ENCODE measurements at regions not wholly inside any gene's neighbourhood (a gene's known extent, or its start where the extent isn't known, plus 50 kb on each side); places are given as distances from the start of the nearest gene placed in this dataset.
"Not testable (repeated sequence)": the region's sequence is repeated elsewhere in the genome, so short reads cannot be mapped to it uniquely, and the experiment has no call there.

DNA sequence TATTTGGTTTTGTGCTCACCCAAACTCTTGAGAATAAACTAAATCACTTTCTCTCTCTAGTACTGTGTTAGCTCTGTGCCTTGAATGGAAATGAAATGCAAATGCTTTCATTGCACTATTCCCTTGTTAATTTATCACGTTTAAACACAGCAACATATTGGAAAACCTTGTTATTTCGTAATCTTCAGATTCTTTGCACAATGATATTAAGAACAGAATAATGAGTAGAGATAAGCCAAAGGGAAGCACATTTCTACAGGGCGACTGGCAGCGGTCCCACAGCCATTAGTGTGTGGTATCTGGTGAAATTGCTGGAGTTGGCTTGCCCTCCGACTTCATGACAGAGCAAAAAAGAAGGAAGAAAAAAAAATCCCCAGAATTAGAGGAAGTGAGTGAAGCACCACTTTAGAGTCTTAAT lies 166.1 kb upstream of the E2F7 start:
- peak overlapping the region; percentile 82 for H3K9ac ChIP-seq (ENCODE audit: low read length)
- no peaks in the 10 kb centered on the region for H3K36me3 ChIP-seq (ENCODE audit: control insufficient read depth, insufficient read depth, low read length, severe bottlenecking)
- no peaks in the 10 kb centered on the region for H3K27me3 ChIP-seq (replicated peaks; ENCODE audit: control insufficient read depth, insufficient read depth, low read length)
- no peaks in the 10 kb centered on the region for H3K9me3 ChIP-seq (ENCODE audit: control insufficient read depth, low read length)
- peaks cover 40% of the 10 kb centered on the region for H3K4me1 ChIP-seq (ENCODE audit: control insufficient read depth, insufficient read depth, low read length)
- peak; percentile 73 for DNase-seq (ENCODE audit: low read depth)
- peak overlapping the region; percentile 74 for H3K4me3 ChIP-seq (ENCODE audit: low read length)

DNA sequence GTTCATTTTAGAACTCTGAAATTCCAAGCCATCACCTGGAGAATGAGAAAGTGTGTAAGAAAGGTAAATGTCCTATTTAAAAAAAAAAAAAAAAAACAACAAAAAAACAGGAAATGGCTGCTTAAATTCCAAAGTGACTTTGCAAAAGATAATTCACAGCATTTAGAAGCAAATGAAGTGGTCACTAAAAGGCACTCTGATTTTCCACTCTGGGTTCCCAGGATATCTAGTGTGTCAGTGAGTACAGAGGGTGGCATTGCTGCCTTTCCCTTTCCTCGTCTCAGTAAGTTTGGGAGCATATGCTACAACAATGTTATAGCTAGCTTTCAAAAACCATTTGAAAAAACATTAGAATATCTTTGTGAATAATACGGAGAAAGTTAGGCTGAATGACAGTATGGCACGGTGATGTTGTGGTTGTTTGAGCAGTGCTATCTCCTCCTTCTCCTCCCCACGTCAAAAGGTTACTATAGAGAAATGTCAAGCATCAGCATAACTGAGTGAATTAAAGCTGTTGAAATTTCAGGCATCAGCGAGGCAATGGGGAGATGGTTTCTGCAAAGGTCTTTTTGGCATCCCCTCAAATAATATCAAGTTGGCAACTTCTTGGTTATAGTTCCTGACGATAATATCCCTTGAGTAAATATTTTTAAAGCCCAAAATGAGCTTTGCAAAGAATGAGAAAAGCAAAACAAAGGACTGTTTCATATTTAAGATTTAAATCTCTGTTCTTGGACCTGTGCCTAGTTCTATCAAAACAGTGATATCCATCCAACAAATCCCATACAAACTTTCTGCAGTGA lies 164.5 kb upstream of the E2F7 start:
- H3K27me3 ChIP-seq (replicated peaks; ENCODE audit: control insufficient read depth, insufficient read depth, low read length) = no peaks in the 10 kb centered on the region
- H3K9me3 ChIP-seq (ENCODE audit: control insufficient read depth, low read length) = no peaks in the 10 kb centered on the region
- H3K9ac ChIP-seq (ENCODE audit: low read length) = peak overlapping the region; percentile 28
- H3K36me3 ChIP-seq (ENCODE audit: control insufficient read depth, insufficient read depth, low read length, severe bottlenecking) = no peaks in the 10 kb centered on the region
- H3K4me3 ChIP-seq (ENCODE audit: low read length) = peak overlapping the region; percentile 51
- DNase-seq (ENCODE audit: low read depth) = peak; percentile 86
- peaks cover 33% of the 10 kb centered on the region for H3K4me1 ChIP-seq (ENCODE audit: control insufficient read depth, insufficient read depth, low read length)

DNA sequence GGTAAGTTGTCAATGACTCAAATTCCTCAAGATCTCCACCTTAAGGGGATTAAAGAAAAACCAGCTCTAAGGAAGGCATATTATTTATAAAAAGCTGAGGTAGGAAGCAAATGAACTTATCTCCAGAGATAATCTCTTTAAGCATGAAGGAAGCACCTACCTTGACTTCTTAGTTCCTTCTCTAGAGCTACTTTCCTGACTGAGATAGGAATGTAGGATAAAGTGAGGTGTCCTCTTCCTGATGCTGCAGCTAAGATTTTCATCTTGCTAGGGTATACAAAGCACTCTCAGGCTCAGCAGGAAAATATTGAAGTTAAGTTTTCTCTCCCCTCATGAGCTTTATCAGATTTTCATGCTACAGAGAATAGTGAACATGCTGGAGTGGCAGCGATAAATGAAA lies 163.0 kb upstream of the E2F7 start:
- no peaks in the 10 kb centered on the region for H3K9me3 ChIP-seq (ENCODE audit: control insufficient read depth, low read length)
- H3K4me1 ChIP-seq (ENCODE audit: control insufficient read depth, insufficient read depth, low read length) = peaks cover 33% of the 10 kb centered on the region
- H3K36me3 ChIP-seq (ENCODE audit: control insufficient read depth, insufficient read depth, low read length, severe bottlenecking) = no peaks in the 10 kb centered on the region
- H3K4me3 ChIP-seq (ENCODE audit: low read length) = no peak overlapping the region
- no peak overlapping the region for H3K9ac ChIP-seq (ENCODE audit: low read length)
- DNase-seq (ENCODE audit: low read depth) = no peak
- no peaks in the 10 kb centered on the region for H3K27me3 ChIP-seq (replicated peaks; ENCODE audit: control insufficient read depth, insufficient read depth, low read length)

DNA sequence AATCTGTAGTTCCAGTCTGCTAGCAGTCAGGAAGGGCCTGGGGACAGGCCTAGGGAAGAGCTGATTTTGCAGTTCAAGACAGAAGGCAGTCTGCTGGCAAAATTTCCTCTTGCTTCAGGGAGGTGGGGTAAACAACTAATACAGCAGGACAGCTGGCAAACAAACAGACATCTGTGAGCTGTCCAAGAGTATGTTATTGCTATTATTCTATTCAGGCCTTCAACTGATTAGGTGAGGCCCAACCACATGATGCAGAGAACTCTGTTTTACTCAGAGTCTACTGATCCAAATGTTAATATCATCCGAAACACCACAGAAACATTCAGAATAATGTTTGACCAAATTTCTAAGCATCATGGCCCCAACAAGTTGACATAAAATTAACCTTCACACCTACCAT lies 161.0 kb upstream of the E2F7 start:
- H3K9ac ChIP-seq (ENCODE audit: low read length) = no peak overlapping the region
- no peak for DNase-seq (ENCODE audit: low read depth)
- no peaks in the 10 kb centered on the region for H3K36me3 ChIP-seq (ENCODE audit: control insufficient read depth, insufficient read depth, low read length, severe bottlenecking)
- peaks cover 24% of the 10 kb centered on the region for H3K4me1 ChIP-seq (ENCODE audit: control insufficient read depth, insufficient read depth, low read length)
- no peak overlapping the region for H3K4me3 ChIP-seq (ENCODE audit: low read length)
- H3K27me3 ChIP-seq (replicated peaks; ENCODE audit: control insufficient read depth, insufficient read depth, low read length) = no peaks in the 10 kb centered on the region
- no peaks in the 10 kb centered on the region for H3K9me3 ChIP-seq (ENCODE audit: control insufficient read depth, low read length)

DNA sequence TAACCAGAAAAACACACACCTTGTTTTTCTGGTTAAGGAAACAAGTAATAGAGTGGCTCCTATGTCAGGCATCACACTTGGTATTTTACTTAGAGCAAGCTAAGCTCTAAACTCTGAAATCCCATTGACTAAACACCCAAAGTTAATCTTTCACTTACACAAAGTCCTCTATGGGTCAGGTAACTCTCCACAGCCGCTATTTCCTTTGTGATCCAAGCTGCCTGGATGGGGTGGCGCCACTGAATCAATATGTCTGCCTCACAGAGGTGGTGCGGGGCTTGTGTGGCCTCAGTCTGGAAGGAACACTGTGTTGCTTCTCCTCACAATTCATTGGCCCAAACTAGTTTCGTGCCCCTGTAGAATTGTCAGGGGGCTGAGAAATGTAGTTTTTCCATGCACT lies 160.0 kb upstream of the E2F7 start:
- H3K9ac ChIP-seq (ENCODE audit: low read length) = no peak overlapping the region
- DNase-seq (ENCODE audit: low read depth) = no peak

DNA sequence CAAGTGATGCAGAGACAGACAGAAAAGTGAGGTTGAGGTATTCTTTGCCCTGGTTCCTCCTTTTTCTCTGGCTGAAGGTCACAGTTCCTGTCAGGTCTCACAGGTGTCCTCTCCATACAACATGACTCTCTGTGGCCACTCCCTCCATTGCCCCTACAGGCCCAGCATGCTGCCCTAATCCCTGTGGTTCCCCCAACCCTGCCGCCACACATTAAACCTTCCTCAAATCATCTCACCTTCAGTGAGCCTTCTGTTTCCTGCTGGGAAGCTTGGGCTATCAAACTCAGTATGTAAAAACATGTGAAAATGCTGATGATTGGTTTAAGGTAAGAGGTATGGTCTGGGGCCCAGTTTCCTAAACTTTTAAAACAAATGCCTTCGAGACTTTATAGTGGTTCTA lies 159.0 kb upstream of the E2F7 start:
- peaks cover 9% of the 10 kb centered on the region for H3K4me1 ChIP-seq (ENCODE audit: control insufficient read depth, insufficient read depth, low read length)
- no peak overlapping the region for H3K4me3 ChIP-seq (ENCODE audit: low read length)
- no peaks in the 10 kb centered on the region for H3K36me3 ChIP-seq (ENCODE audit: control insufficient read depth, insufficient read depth, low read length, severe bottlenecking)
- H3K27me3 ChIP-seq (replicated peaks; ENCODE audit: control insufficient read depth, insufficient read depth, low read length) = no peaks in the 10 kb centered on the region
- no peaks in the 10 kb centered on the region for H3K9me3 ChIP-seq (ENCODE audit: control insufficient read depth, low read length)
- H3K9ac ChIP-seq (ENCODE audit: low read length) = no peak overlapping the region
- DNase-seq (ENCODE audit: low read depth) = no peak

More for the DNA sequence above, 160.0 kb upstream of the E2F7 start:
- no peaks in the 10 kb centered on the region for H3K36me3 ChIP-seq (ENCODE audit: control insufficient read depth, insufficient read depth, low read length, severe bottlenecking)
- peaks cover 15% of the 10 kb centered on the region for H3K4me1 ChIP-seq (ENCODE audit: control insufficient read depth, insufficient read depth, low read length)
- H3K4me3 ChIP-seq (ENCODE audit: low read length) = no peak overlapping the region
- no peaks in the 10 kb centered on the region for H3K27me3 ChIP-seq (replicated peaks; ENCODE audit: control insufficient read depth, insufficient read depth, low read length)
- H3K9me3 ChIP-seq (ENCODE audit: control insufficient read depth, low read length) = no peaks in the 10 kb centered on the region

DNA sequence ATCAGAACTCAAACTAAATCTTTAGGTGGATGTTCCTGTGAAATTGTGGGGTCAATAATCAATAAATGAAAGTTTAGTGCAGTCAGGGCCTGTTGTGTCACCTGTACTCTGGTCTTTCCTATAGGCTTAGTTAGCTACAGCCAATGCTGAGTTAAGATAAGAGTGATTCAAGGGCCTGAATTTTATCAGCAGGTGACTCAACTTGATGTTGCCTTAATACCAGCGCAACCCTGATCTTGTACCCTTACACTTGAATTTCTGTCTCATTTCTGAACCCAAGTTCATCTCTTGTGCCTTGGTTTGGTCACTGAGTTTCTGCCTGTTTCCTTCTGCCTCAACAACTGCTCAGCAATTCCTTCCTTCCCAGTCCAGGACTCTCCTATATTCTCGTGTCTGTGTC lies 157.0 kb upstream of the E2F7 start:
- Histone ChIP-seq H3K36me3 (ENCODE audit: control insufficient read depth, insufficient read depth, low read length, severe bottlenecking) (no peaks in the 10 kb centered on the region), H3K9me3 (ENCODE audit: control insufficient read depth, low read length) (no peaks in the 10 kb centered on the region), H3K9ac (ENCODE audit: low read length) (no peak overlapping the region), H3K27me3 (replicated peaks; ENCODE audit: control insufficient read depth, insufficient read depth, low read length) (no peaks in the 10 kb centered on the region), H3K4me3 (ENCODE audit: low read length) (no peak overlapping the region), H3K4me1 (ENCODE audit: control insufficient read depth, insufficient read depth, low read length) (no peaks in the 10 kb centered on the region)
- no peak for DNase-seq (ENCODE audit: low read depth)

DNA sequence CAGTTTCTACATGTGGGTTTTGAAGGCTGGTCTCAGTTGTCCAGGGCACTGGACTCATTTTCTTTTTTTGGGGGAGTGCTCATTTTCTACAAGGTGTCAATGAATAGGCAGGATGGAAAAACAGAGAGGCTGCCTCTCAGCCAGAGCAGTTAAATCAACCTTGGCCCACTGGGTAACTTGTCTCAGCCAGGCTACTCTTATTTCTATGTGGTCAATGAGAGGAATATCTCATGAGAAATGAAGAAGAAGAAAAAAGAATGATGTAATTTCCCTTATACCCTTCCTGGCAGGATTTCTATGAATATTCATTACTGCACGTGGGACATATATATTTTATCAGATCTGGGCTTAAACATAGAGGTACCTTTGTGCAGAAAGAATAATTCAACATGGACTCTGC lies 155.2 kb upstream of the E2F7 start:
- no peaks in the 10 kb centered on the region for H3K27me3 ChIP-seq (replicated peaks; ENCODE audit: control insufficient read depth, insufficient read depth, low read length)
- no peaks in the 10 kb centered on the region for H3K4me1 ChIP-seq (ENCODE audit: control insufficient read depth, insufficient read depth, low read length)

DNA sequence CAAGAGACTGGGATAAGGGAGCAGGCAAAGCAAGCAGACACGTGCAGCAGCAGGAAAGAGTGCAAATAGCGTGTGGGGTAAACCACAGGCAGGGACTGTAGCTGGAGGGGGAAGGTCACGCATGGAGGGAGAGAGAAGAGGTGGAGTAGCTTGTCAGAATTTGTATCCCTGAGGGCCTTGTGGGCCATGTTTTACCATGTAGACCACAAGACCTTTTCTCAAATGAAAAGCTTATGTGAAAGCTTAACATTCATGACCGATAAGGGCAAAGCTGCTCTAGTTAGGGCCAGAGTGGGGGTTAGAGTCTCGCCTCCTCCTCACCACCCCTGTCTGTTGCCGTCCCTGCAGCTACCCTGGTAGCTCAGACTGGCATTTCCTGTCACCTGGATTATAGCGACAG lies 152.9 kb upstream of the E2F7 start:
- H3K36me3 ChIP-seq (ENCODE audit: control insufficient read depth, insufficient read depth, low read length, severe bottlenecking) = no peaks in the 10 kb centered on the region
- no peak overlapping the region for H3K9ac ChIP-seq (ENCODE audit: low read length)
- no peaks in the 10 kb centered on the region for H3K9me3 ChIP-seq (ENCODE audit: control insufficient read depth, low read length)
- no peaks in the 10 kb centered on the region for H3K27me3 ChIP-seq (replicated peaks; ENCODE audit: control insufficient read depth, insufficient read depth, low read length)
- no peak overlapping the region for H3K4me3 ChIP-seq (ENCODE audit: low read length)
- peaks cover 15% of the 10 kb centered on the region for H3K4me1 ChIP-seq (ENCODE audit: control insufficient read depth, insufficient read depth, low read length)
- peak; percentile 34 for DNase-seq (ENCODE audit: low read depth)

More for the DNA sequence above, 155.2 kb upstream of the E2F7 start:
- H3K36me3 ChIP-seq (ENCODE audit: control insufficient read depth, insufficient read depth, low read length, severe bottlenecking) = no peaks in the 10 kb centered on the region
- H3K9ac ChIP-seq (ENCODE audit: low read length) = no peak overlapping the region
- DNase-seq (ENCODE audit: low read depth) = no peak
- H3K4me3 ChIP-seq (ENCODE audit: low read length) = no peak overlapping the region
- H3K9me3 ChIP-seq (ENCODE audit: control insufficient read depth, low read length) = no peaks in the 10 kb centered on the region

DNA sequence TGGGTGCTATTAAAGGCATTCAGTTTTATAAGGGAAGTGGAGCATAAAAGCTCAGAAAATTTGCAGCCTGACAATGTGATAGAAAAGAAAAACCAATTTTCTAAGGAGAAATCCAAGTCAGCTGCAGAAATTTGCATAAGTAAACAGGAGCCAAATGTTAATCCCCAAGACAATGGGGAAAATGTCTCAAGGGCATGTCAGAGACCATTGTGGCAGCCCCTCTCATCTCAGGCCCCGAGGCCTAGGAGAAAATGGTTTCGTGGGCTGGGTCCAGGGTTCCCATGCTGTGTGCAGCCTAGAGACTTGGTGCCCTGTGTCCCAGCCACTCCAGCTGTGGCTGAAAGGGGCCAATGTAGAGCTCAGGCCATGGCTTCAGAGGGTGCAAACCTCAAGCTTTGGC lies 150.8 kb upstream of the E2F7 start:
- H3K36me3 ChIP-seq (ENCODE audit: control insufficient read depth, insufficient read depth, low read length, severe bottlenecking); H3K4me3 ChIP-seq (ENCODE audit: low read length); H3K9me3 ChIP-seq (ENCODE audit: control insufficient read depth, low read length); H3K27me3 ChIP-seq (replicated peaks; ENCODE audit: control insufficient read depth, insufficient read depth, low read length); DNase-seq (ENCODE audit: low read depth); H3K9ac ChIP-seq (ENCODE audit: low read length): not testable (repeated sequence)
- peaks cover 15% of the 10 kb centered on the region for H3K4me1 ChIP-seq (ENCODE audit: control insufficient read depth, insufficient read depth, low read length)

DNA sequence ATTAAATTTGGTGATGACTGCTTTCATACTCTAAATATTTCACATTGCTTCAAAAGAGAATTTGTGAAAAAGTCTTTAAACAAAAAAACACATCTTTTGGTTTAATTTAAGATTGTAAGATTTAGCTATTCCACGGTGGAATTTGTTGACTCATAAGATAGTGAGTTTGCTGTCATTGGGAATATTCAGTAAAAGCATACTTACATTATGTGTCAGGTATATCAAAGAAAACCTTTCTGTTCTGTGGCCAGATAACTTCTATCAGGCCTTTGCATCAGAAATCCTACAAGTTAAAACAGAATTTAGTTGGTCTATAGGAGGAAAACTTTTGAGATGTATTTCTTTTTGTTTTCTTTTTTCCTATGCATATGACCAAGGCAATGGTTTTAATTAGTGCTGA lies 148.8 kb upstream of the E2F7 start:
- Histone ChIP-seq H3K4me3 (ENCODE audit: low read length) (no peak overlapping the region), H3K9me3 (ENCODE audit: control insufficient read depth, low read length) (peaks cover 8% of the 10 kb centered on the region), H3K36me3 (ENCODE audit: control insufficient read depth, insufficient read depth, low read length, severe bottlenecking) (no peaks in the 10 kb centered on the region), H3K27me3 (replicated peaks; ENCODE audit: control insufficient read depth, insufficient read depth, low read length) (no peaks in the 10 kb centered on the region), H3K9ac (ENCODE audit: low read length) (no peak overlapping the region), H3K4me1 (ENCODE audit: control insufficient read depth, insufficient read depth, low read length) (peaks cover 15% of the 10 kb centered on the region)
- peak; percentile 52 for DNase-seq (ENCODE audit: low read depth)

DNA sequence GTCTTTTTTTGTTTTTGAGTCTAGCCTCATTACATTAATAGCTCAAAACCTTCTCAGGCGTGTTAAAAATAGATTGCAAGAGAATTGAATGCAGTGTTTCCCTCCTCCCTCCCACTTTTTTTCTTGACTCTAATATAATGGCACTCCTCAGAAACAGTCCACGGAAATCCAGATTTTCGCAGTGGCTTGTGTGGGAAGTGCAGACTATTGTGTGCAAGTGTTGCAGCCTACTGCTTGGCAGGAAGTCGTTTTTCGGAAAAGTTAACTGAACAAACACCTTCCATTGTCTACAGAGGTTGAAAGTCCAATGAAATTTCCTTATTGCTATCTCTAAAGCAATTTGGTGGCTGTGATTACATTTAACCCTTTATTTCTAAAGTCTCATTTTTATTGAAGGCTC lies 147.9 kb upstream of the E2F7 start:
- Histone ChIP-seq H3K4me1 (ENCODE audit: control insufficient read depth, insufficient read depth, low read length) (peaks cover 15% of the 10 kb centered on the region), H3K36me3 (ENCODE audit: control insufficient read depth, insufficient read depth, low read length, severe bottlenecking) (no peaks in the 10 kb centered on the region), H3K27me3 (replicated peaks; ENCODE audit: control insufficient read depth, insufficient read depth, low read length) (no peaks in the 10 kb centered on the region), H3K4me3 (ENCODE audit: low read length) (no peak overlapping the region), H3K9ac (ENCODE audit: low read length) (no peak overlapping the region), H3K9me3 (ENCODE audit: control insufficient read depth, low read length) (peaks cover 8% of the 10 kb centered on the region)
- DNase-seq (ENCODE audit: low read depth) = no peak
